IMR-90 (cell line): ENCODE measurements at regions not wholly inside any gene's neighbourhood (a gene's known extent, or its start where the extent isn't known, plus 50 kb on each side); places are given as distances from the start of the nearest gene placed in this dataset.

Experiments
- ATAC-seq: fragments of 200-7000 bp; cut with Tn5 transposase; 2 replicates; pipeline ENCODE4 v1.9.1; 2020; ENCODE audit warnings: low read depth, mild to moderate bottlenecking, moderate library complexity
- BruUV-seq: library from RNA; stranded (reverse); fragments of 400-500 nt; replicated peaks from 2 replicates; lab custom pipeline; 2021; lab: Mats Ljungman, UMichigan
- CTCF ChIA-PET: fragments of 300-600 bp; formaldehyde crosslinking; extraction: SDS; loops from one replicate; lab custom pipeline; 2021; ENCODE audit warnings: antibody characterized with exemption; lab: Yijun Ruan, JAX
- POLR2A ChIA-PET: fragments of 300-600 bp; sonication (Branson Sonifier 250); formaldehyde crosslinking; loops from one replicate; lab custom pipeline; 2022; ENCODE audit warnings: antibody characterized with exemption; ENCODE audit not compliant: unreplicated experiment; lab: Charles Lee
- DNase-seq: peaks from one replicate; pipeline ENCODE4 v3.0.0; 2013
- H2AFZ ChIP-seq: replicated peaks from 2 replicates; pipeline ENCODE3; 2013; ENCODE audit warnings: low read length, mild to moderate bottlenecking; ENCODE audit not compliant: poor library complexity
- H2AK5ac ChIP-seq: 2 replicates; pipeline ENCODE4 v1.6.1; 2013; ENCODE audit warnings: low read depth, low read length, inconsistent platforms
- H2AK9ac ChIP-seq: replicated peaks from 2 replicates; pipeline ENCODE3; 2013; ENCODE audit warnings: mild to moderate bottlenecking, low read depth, low read length, moderate library complexity; ENCODE audit not compliant: poor library complexity
- H2BK120ac ChIP-seq: 2 replicates; pipeline ENCODE4 v1.6.1; 2013; ENCODE audit warnings: low read depth, low read length, inconsistent platforms
- H2BK15ac ChIP-seq: 3 replicates; pipeline ENCODE4 v1.6.1; 2013; ENCODE audit warnings: low read depth, low read length, inconsistent platforms
- H2BK20ac ChIP-seq: 2 replicates; pipeline ENCODE4 v1.6.1; 2013; ENCODE audit warnings: low read depth, mild to moderate bottlenecking, inconsistent platforms, low read length, moderate library complexity
- H2BK5ac ChIP-seq: 2 replicates; pipeline ENCODE4 v1.6.1; 2013; ENCODE audit warnings: mild to moderate bottlenecking, low read depth, low read length, inconsistent platforms; ENCODE audit not compliant: poor library complexity, severe bottlenecking
- H3K14ac ChIP-seq: replicated peaks from 2 replicates; pipeline ENCODE4 v1.6.1; 2013; ENCODE audit warnings: low read depth, low read length, inconsistent platforms
- H3K18ac ChIP-seq: 2 replicates; pipeline ENCODE4 v1.6.1; 2013; ENCODE audit warnings: low read depth, low read length, control low read depth
- H3K23ac ChIP-seq: 2 replicates; pipeline ENCODE4 v1.6.1; 2013; ENCODE audit warnings: low read depth, low read length, inconsistent platforms
- H3K27ac ChIP-seq: 2 replicates; pipeline ENCODE4 v1.5.1; 2013; ENCODE audit warnings: mild to moderate bottlenecking, control low read depth, low read length; ENCODE audit not compliant: insufficient read depth
- H3K27me3 ChIP-seq: 2 replicates; pipeline ENCODE4 v1.6.1; 2013; ENCODE audit warnings: low read length; ENCODE audit not compliant: control insufficient read depth, insufficient read depth
- H3K36me3 ChIP-seq: 2 replicates; pipeline ENCODE4 v1.6.1; 2013; ENCODE audit warnings: low read length, mixed read lengths; ENCODE audit not compliant: control insufficient read depth, insufficient read depth
- H3K4ac ChIP-seq: 2 replicates; pipeline ENCODE4 v1.6.1; 2013; ENCODE audit warnings: low read depth, low read length, inconsistent platforms
- H3K4me1 ChIP-seq: 2 replicates; pipeline ENCODE4 v1.6.1; 2013; ENCODE audit warnings: low read length, mixed read lengths; ENCODE audit not compliant: control insufficient read depth, insufficient read depth
- H3K4me2 ChIP-seq: 2 replicates; pipeline ENCODE4 v1.6.1; 2013; ENCODE audit warnings: low read depth, mild to moderate bottlenecking, control low read depth, low read length, moderate library complexity
- H3K4me3 ChIP-seq: 2 replicates; pipeline ENCODE4 v1.5.1; 2013; ENCODE audit warnings: low read depth, mild to moderate bottlenecking, control low read depth, low read length, moderate library complexity; ENCODE audit not compliant: insufficient read depth
- H3K56ac ChIP-seq: 2 replicates; pipeline ENCODE4 v1.6.1; 2013; ENCODE audit warnings: low read length, inconsistent platforms; ENCODE audit not compliant: insufficient read depth; ENCODE audit errors: extremely low read depth
- H3K79me1 ChIP-seq, 2 experiments: 2 replicates each; pipeline ENCODE4 v1.6.1; 2013; ENCODE audit warnings: low read length in 2 of 2, inconsistent platforms in 1 of 2, low read depth in 1 of 2
- H3K9ac ChIP-seq: 2 replicates; pipeline ENCODE4 v1.6.1; 2013; ENCODE audit warnings: low read depth, low read length, control low read depth
- H3K9me1 ChIP-seq: 2 replicates; pipeline ENCODE4 v1.6.1; 2013; ENCODE audit warnings: low read length, inconsistent platforms; ENCODE audit not compliant: insufficient read depth
- H3K9me3 ChIP-seq: 2 replicates; pipeline ENCODE4 v1.6.1; 2013; ENCODE audit warnings: low read length; ENCODE audit not compliant: control insufficient read depth, insufficient read depth
- H4K20me1 ChIP-seq: 2 replicates; pipeline ENCODE4 v1.6.1; 2013; ENCODE audit warnings: low read length, inconsistent platforms; ENCODE audit not compliant: insufficient read depth
- H4K5ac ChIP-seq: 2 replicates; pipeline ENCODE4 v1.6.1; 2013; ENCODE audit warnings: mild to moderate bottlenecking, low read depth, low read length, control low read depth
- H4K8ac ChIP-seq, 2 experiments: 2 replicates each; pipeline ENCODE4 v1.6.1; 2013; ENCODE audit warnings: low read depth in 2 of 2, low read length in 2 of 2, control low read depth in 1 of 2, inconsistent platforms in 1 of 2
- H4K91ac ChIP-seq: 2 replicates; pipeline ENCODE4 v1.6.1; 2013; ENCODE audit warnings: low read depth, low read length, inconsistent platforms; ENCODE audit not compliant: insufficient read depth
- BHLHE40 ChIP-seq: fragments of 150-350 bp; IDR thresholded peaks from 2 replicates; pipeline ENCODE4 v1.6.1; 2016; ENCODE audit warnings: mild to moderate bottlenecking, low read depth, low read length
- CEBPB ChIP-seq: IDR thresholded peaks from 2 replicates; pipeline ENCODE4 v1.6.1; 2012; ENCODE audit warnings: low read depth, low read length, improper control_type of control experiment
- CHD1 ChIP-seq: IDR thresholded peaks from 2 replicates; pipeline ENCODE4 v1.6.1; 2012; ENCODE audit warnings: low read depth, low read length, improper control_type of control experiment
- CTCF ChIP-seq: conservative IDR thresholded peaks from 2 replicates; pipeline ENCODE4 v1.5.1; 2012; ENCODE audit warnings: mild to moderate bottlenecking, low read depth, low read length, improper control_type of control experiment
- FOS ChIP-seq: fragments of 150-350 bp; IDR thresholded peaks from 2 replicates; pipeline ENCODE4 v1.6.1; 2016; ENCODE audit warnings: low read depth, low read length
- MAZ ChIP-seq: IDR thresholded peaks from 2 replicates; pipeline ENCODE4 v1.6.1; 2012; ENCODE audit warnings: low read depth, mild to moderate bottlenecking, low read length, improper control_type of control experiment, moderate library complexity, borderline replicate concordance
- MXI1 ChIP-seq: IDR thresholded peaks from 2 replicates; pipeline ENCODE4 v1.6.1; 2012; ENCODE audit warnings: low read depth, mild to moderate bottlenecking, low read length, moderate library complexity, borderline replicate concordance
- NFE2L2 ChIP-seq: fragments of 150-350 bp; IDR thresholded peaks from 2 replicates; pipeline ENCODE4 v1.6.1; 2016; ENCODE audit warnings: low read depth, mild to moderate bottlenecking, low read length
- POLR2A ChIP-seq: IDR thresholded peaks from 2 replicates; pipeline ENCODE4 v1.6.1; 2012; ENCODE audit warnings: mild to moderate bottlenecking, low read depth, low read length
- RAD21 ChIP-seq: IDR thresholded peaks from 2 replicates; pipeline ENCODE4 v1.6.1; 2012; ENCODE audit warnings: low read length, improper control_type of control experiment
- RCOR1 ChIP-seq: IDR thresholded peaks from 2 replicates; pipeline ENCODE4 v1.6.1; 2012; ENCODE audit warnings: mild to moderate bottlenecking, low read length, improper control_type of control experiment; ENCODE audit not compliant: insufficient replicate concordance
- WGBS, 2 experiments: methylation state at CpG; one replicate each; pipeline versions ENCODE4 v1.1.5 to v1.1.7; 2013; ENCODE audit warnings: missing lambda C conversion rate in 2 of 2; ENCODE audit not compliant: insufficient read length in 1 of 2; ENCODE audit errors: extremely low coverage in 2 of 2; 5-methylcytosine and 5-hydroxymethylcytosine counted together
- dilution Hi-C: fragments of 300-500 bp; cut with HindIII; formaldehyde crosslinking; loops from one replicate; pipeline ENCODE4 v1.14.3; 2018; ENCODE audit warnings: low sequenced_read_pairs; ENCODE audit not compliant: unreplicated experiment
- in situ Hi-C: fragments of 300-500 bp; cut with MboI; formaldehyde crosslinking; loops from 3 replicates; pipeline ENCODE4 v1.14.3; 2019; ENCODE audit warnings: low sequenced_read_pairs, inconsistent platforms, mixed read lengths
- intact Hi-C: fragments of 100-400 bp; cut with micrococcal nuclease; formaldehyde crosslinking; loops from 2 replicates; pipeline ENCODE4 v1.10.0; 2022

GRCh38 chr2:221241072-221241471, 331.0 kb downstream of the EPHA4 start:
- Histone ChIP-seq H3K4me2 (no peak overlapping the region), H3K18ac (no peak overlapping the region), H3K27me3 (peaks cover 2% of the 10 kb centered on the region; the same call in 1 of the 2 replicates), H4K91ac (no peak overlapping the region), H3K14ac (no peak overlapping the region), H4K8ac (no peak overlapping the region), H2BK15ac (no peak overlapping the region), H2AK5ac (no peak overlapping the region), H2BK20ac (no peak overlapping the region), H2BK5ac (no peak overlapping the region), H3K9ac (no peak overlapping the region), H3K4ac (no peak overlapping the region), H3K36me3 (no peaks in the 10 kb centered on the region), H3K4me3 (no peak overlapping the region), H3K23ac (no peak overlapping the region), H3K9me3 (no peaks in the 10 kb centered on the region), H4K5ac (no peak overlapping the region), H3K56ac (no peak overlapping the region), H3K79me1 (no peaks in the 10 kb centered on the region), H3K27ac (no peak overlapping the region), H2BK120ac (no peak overlapping the region), H4K20me1 (no peaks in the 10 kb centered on the region), H3K4me1 (no peaks in the 10 kb centered on the region), H3K9me1 (no peaks in the 10 kb centered on the region), H2AK9ac (no peak overlapping the region), H2AFZ (no peak overlapping the region)
- ChIA-PET POLR2A (no interaction called here), CTCF (interaction anchor here (1.0 kb wide), 1 partner anchor 27 kb away, joined by 3 read pairs; no protein-coding TSS in a partner anchor)
- BruUV-seq = no TSS peak
- ATAC-seq (no peak), DNase-seq (no peak)
- in situ Hi-C loops = no loop called here
- dilution Hi-C loops = no loop called here
- TF ChIP-seq CEBPB (no peak), CHD1 (no peak), CTCF (no peak), FOS (no peak), MXI1 (no peak), RCOR1 (no peak), RAD21 (no peak), NFE2L2 (no peak), MAZ (no peak), POLR2A (no peak), BHLHE40 (no peak)
- WGBS, 2 experiments = 33% methylated on average over 1 of the region's 3 CpGs; no CpG with 5 or more reads in 1 of the 2 experiments
- intact Hi-C loops = no loop called here
